HG03378 (cell line): ENCODE measurements at regions not wholly inside any gene's neighbourhood (a gene's known extent, or its start where the extent isn't known, plus 50 kb on each side); places are given as distances from the start of the nearest gene placed in this dataset.

ENCODE experiments used
- ATAC-seq: cut with Tn5 transposase; IDR thresholded peaks from one replicate; pipeline ENCODE4 v1.9.1; 2021; ENCODE audit warnings: mild to moderate bottlenecking, moderate library complexity; ENCODE audit not compliant: unreplicated experiment

GRCh38 chr20:56952258-56953047, 314.0 kb downstream of the BMP7 start:
- ATAC-seq = no peak

- ATAC-seq = no peak
Measured at GRCh38 chr20:56953048-56953586, 313.3 kb downstream of the BMP7 start.

- no peak for ATAC-seq
Measured at GRCh38 chr20:56954797-56955196, 311.6 kb downstream of the BMP7 start.

- no peak for ATAC-seq
Measured at GRCh38 chr20:56955680-56956079, 310.8 kb downstream of the BMP7 start.

GRCh38 chr20:56956534-56956933, 309.9 kb downstream of the BMP7 start:
- ATAC-seq = no peak

GRCh38 chr20:56957737-56958553, 308.5 kb downstream of the BMP7 start:
- ATAC-seq = no peak

- no peak for ATAC-seq
Measured at GRCh38 chr20:56964901-56965300, 301.5 kb downstream of the BMP7 start.

GRCh38 chr20:56967916-56968315, 298.5 kb downstream of the BMP7 start:
- no peak for ATAC-seq

GRCh38 chr20:56968376-56969048, 297.9 kb downstream of the BMP7 start:
- ATAC-seq = no peak

GRCh38 chr20:56974499-56975250, 291.8 kb downstream of the BMP7 start:
- ATAC-seq = no peak

GRCh38 chr20:56975838-56976237, 290.6 kb downstream of the BMP7 start:
- ATAC-seq = no peak

GRCh38 chr20:56976336-56976735, 290.1 kb downstream of the BMP7 start:
- ATAC-seq = no peak

GRCh38 chr20:56978475-56978874, 288.0 kb downstream of the BMP7 start:
- no peak for ATAC-seq

GRCh38 chr20:56979125-56979524, 287.3 kb downstream of the BMP7 start:
- ATAC-seq = no peak

- ATAC-seq = no peak
Measured at GRCh38 chr20:56981301-56981700, 285.1 kb downstream of the BMP7 start.

- ATAC-seq = no peak
Measured at GRCh38 chr20:56983813-56984212, 282.6 kb downstream of the BMP7 start.

GRCh38 chr20:56985066-56985685, 281.3 kb downstream of the BMP7 start:
- no peak for ATAC-seq

- ATAC-seq = no peak
Measured at GRCh38 chr20:56986476-56986875, 280.0 kb downstream of the BMP7 start.

GRCh38 chr20:56986931-56987720, 279.3 kb downstream of the BMP7 start:
- ATAC-seq = no peak
